GM12891 (cell line): ENCODE measurements at regions not wholly inside any gene's neighbourhood (a gene's known extent, or its start where the extent isn't known, plus 50 kb on each side); places are given as distances from the start of the nearest gene placed in this dataset.

Experiments used
- POLR2A ChIP-seq: IDR thresholded peaks from 2 replicates; pipeline ENCODE4 v1.6.1; 2011; ENCODE audit warnings: low read depth, low read length, control low read depth
- POLR2AphosphoS5 ChIP-seq: IDR thresholded peaks from 2 replicates; pipeline ENCODE4 v1.6.1; 2011; ENCODE audit warnings: low read depth, low read length, control low read depth
- SPI1 ChIP-seq: IDR thresholded peaks from 2 replicates; pipeline ENCODE4 v1.6.1; 2011; ENCODE audit warnings: low read depth, low read length, control low read depth
- TAF1 ChIP-seq: IDR thresholded peaks from 2 replicates; pipeline ENCODE4 v1.6.1; 2011; ENCODE audit warnings: low read depth, low read length, control low read depth

DNA sequence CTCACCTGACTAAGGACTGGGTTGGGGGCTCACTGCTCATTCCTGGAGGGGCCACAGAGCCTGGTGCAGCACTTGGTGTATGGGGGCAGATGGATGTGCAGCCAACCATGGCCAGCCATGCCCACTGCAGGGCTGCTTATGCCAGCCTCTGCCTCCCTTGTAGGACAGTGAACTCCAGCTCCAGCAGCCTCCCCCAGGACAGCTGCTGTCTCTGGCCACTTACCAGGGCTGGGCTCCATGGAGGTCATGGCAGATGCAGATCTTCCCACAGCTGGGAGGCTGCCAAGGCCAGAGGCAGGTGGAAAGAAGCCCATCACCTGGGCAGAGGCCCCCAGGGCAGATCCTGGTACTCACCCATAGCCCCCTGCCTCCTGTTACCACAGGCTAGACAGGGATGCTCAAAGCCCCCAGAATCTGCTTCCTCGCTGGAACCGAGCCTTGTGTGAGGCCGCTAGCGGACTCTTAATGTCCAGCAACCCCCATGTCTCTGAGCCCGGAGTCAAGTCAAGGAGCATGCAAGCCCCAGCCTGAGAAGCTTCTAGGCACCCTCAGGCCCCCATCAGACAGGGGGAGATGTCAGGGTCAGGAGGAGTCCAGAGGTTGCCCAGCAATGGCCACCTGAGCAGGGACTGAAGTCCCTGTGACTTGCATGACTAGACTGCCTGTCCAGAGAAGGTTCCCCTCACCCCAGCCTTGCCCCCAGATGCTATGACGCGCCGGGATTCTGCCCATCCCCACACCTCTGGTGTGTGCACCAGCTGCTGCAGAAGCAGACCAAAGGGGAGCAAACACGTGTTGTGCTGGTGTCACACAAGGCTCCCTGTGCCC, 123.6 kb downstream of the TWIST2 start:
- no peak for TF ChIP-seq POLR2AphosphoS5
- no peak for TF ChIP-seq POLR2A
- TF ChIP-seq TAF1: no peak
- TF ChIP-seq SPI1: no peak
